WERI-Rb-1 (cell line): ENCODE measurements at regions not wholly inside any gene's neighbourhood (a gene's known extent, or its start where the extent isn't known, plus 50 kb on each side); places are given as distances from the start of the nearest gene placed in this dataset.

Source experiments
- DNase-seq: peaks from one replicate; pipeline ENCODE4 v3.0.0-alpha.2; 2020
- H3K27ac ChIP-seq: fragments of 250-450 bp; sonication (Bioruptor Pico); 2 replicates; pipeline ENCODE4 v1.5.1; 2020; ENCODE audit warnings: mild to moderate bottlenecking, moderate library complexity
- H3K27me3 ChIP-seq: fragments of 250-450 bp; sonication (Bioruptor Pico); 2 replicates; pipeline ENCODE4 v1.5.1; 2021; ENCODE audit warnings: mild to moderate bottlenecking, low read depth, moderate library complexity; ENCODE audit not compliant: insufficient read depth, severe bottlenecking
- H3K36me3 ChIP-seq: fragments of 250-450 bp; sonication (Bioruptor Pico); 2 replicates; pipeline ENCODE4 v1.5.1; 2020; ENCODE audit warnings: mild to moderate bottlenecking, moderate library complexity
- H3K4me3 ChIP-seq: 2 replicates; pipeline ENCODE4 v1.5.1; 2011; ENCODE audit warnings: low read depth, mild to moderate bottlenecking, control low read depth, low read length
- H3K9me3 ChIP-seq: fragments of 250-450 bp; sonication (Bioruptor Pico); 2 replicates; pipeline ENCODE4 v1.5.1; 2021; ENCODE audit warnings: mild to moderate bottlenecking, moderate library complexity; ENCODE audit not compliant: severe bottlenecking
- CTCF ChIP-seq: IDR thresholded peaks from 2 replicates; pipeline ENCODE4 v1.5.1; 2011; ENCODE audit warnings: low read depth, mild to moderate bottlenecking, control low read depth, inconsistent platforms, low read length

GRCh38 chr3:24639061-24639460, 144.4 kb upstream of the THRB start:
- H3K4me3 ChIP-seq = no peak overlapping the region
- TF ChIP-seq CTCF = no peak
- no peak overlapping the region for H3K27ac ChIP-seq
- no peak for DNase-seq
- no peaks in the 10 kb centered on the region for H3K27me3 ChIP-seq
- H3K9me3 ChIP-seq = no peaks in the 10 kb centered on the region
- H3K36me3 ChIP-seq = no peaks in the 10 kb centered on the region

- Histone ChIP-seq H3K36me3 (no peaks in the 10 kb centered on the region), H3K27ac (no peak overlapping the region), H3K27me3 (no peaks in the 10 kb centered on the region), H3K4me3 (no peak overlapping the region), H3K9me3 (no peaks in the 10 kb centered on the region)
- no peak for TF ChIP-seq CTCF
- no peak for DNase-seq
Observed at GRCh38 chr3:24639481-24640329, 145.1 kb upstream of the THRB start.

- peak; percentile 72 for TF ChIP-seq CTCF
- no peaks in the 10 kb centered on the region for H3K27me3 ChIP-seq
- no peaks in the 10 kb centered on the region for H3K36me3 ChIP-seq
- H3K27ac ChIP-seq = no peak overlapping the region
- DNase-seq = no peak
- no peaks in the 10 kb centered on the region for H3K9me3 ChIP-seq
- H3K4me3 ChIP-seq = no peak overlapping the region
Observed at GRCh38 chr3:24640330-24640877, 145.8 kb upstream of the THRB start.

GRCh38 chr3:24641628-24642027, 147.0 kb upstream of the THRB start:
- Histone ChIP-seq H3K9me3 (no peaks in the 10 kb centered on the region), H3K36me3 (no peaks in the 10 kb centered on the region), H3K27ac (no peak overlapping the region), H3K4me3 (no peak overlapping the region), H3K27me3 (no peaks in the 10 kb centered on the region)
- no peak for TF ChIP-seq CTCF
- no peak for DNase-seq

- no peak overlapping the region for H3K4me3 ChIP-seq
- no peaks in the 10 kb centered on the region for H3K9me3 ChIP-seq
- no peaks in the 10 kb centered on the region for H3K27me3 ChIP-seq
- DNase-seq = no peak
- H3K36me3 ChIP-seq = no peaks in the 10 kb centered on the region
- no peak for TF ChIP-seq CTCF
- H3K27ac ChIP-seq = no peak overlapping the region
Observed at GRCh38 chr3:24645047-24645446, 150.4 kb upstream of the THRB start.
